HG02840 (cell line): ENCODE measurements at regions not wholly inside any gene's neighbourhood (a gene's known extent, or its start where the extent isn't known, plus 50 kb on each side); places are given as distances from the start of the nearest gene placed in this dataset.
"Not testable (repeated sequence)": the region's sequence is repeated elsewhere in the genome, so short reads cannot be mapped to it uniquely, and the experiment has no call there.

Experiments
- ATAC-seq: cut with Tn5 transposase; IDR thresholded peaks from one replicate; pipeline ENCODE4 v1.9.1; 2021; ENCODE audit warnings: mild to moderate bottlenecking, moderate library complexity, moderate number of reproducible peaks; ENCODE audit not compliant: unreplicated experiment, low FRiP score

DNA sequence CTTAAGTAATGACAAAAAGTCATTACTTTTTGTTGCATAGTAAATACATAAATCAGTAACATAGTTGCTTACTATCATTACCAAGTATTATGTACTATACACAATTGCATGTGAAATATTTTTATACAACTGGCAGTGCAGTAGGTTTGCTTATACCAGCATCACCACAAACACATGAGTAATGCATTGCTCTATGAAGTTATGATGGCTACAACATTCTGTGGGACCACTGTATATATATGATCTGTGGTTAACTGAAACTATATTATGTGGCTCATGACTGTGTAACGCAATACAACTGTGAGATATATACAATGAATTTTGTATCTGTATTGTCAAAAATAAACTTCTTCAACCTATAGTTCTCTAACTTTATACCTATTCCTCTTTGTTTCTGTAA lies 113.7 kb upstream of the RBMS3 start:
- no peak for ATAC-seq

DNA sequence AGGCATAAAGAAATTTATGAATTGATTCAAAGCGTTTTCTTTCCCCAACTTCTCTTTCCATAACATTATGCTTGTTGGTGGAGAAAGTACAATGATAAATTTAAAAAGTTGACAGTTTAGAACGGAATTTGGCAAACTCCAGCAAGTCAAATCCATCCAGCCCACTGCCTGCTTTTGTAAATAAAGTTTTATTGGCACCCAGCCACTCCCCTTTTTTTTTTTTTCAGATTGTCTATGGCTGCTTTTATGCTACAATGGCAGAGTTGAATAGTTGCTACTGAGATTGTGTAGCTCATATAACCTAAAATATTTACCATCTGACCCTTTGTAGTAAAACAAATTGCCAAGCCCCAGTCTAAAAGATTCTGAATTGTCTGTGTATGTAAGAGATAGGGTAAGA lies 112.8 kb upstream of the RBMS3 start:
- no peak for ATAC-seq

DNA sequence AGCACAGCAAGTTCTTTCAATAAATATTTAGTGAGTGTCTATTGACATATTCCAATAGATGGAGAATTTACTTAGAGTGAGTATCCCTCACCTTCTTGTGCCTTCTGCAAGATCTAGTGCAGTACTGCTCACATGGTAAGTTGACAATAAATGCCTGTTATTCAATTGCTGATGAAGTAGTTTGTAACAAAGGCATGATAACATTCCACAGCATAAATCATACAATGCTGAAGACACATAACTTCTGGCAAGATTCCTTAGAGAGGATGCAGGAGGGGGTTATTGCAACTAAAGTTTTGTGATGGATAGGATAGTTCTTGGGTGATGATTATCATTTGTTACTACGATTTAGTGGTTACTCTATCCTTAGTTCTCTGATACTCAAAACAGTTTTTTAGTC lies 112.2 kb upstream of the RBMS3 start:
- no peak for ATAC-seq

DNA sequence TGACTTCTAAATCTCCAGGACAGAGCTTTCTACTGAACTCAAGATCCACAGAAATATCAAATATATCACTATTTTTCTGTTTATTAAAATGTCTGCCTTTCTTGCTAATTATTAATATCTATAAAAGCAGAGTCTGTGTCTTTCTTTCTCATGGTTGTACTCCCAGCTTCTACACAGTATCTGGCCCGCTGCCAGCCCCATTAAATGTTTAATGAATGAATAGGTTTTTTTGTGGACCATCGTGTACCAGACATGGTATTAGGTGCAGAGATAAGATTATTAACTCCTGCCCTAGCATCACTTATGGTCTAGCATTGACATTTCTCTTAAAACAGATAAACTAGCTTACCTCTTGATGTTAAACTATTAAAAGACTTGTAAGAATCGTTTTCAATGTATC lies 111.4 kb upstream of the RBMS3 start:
- ATAC-seq = no peak

DNA sequence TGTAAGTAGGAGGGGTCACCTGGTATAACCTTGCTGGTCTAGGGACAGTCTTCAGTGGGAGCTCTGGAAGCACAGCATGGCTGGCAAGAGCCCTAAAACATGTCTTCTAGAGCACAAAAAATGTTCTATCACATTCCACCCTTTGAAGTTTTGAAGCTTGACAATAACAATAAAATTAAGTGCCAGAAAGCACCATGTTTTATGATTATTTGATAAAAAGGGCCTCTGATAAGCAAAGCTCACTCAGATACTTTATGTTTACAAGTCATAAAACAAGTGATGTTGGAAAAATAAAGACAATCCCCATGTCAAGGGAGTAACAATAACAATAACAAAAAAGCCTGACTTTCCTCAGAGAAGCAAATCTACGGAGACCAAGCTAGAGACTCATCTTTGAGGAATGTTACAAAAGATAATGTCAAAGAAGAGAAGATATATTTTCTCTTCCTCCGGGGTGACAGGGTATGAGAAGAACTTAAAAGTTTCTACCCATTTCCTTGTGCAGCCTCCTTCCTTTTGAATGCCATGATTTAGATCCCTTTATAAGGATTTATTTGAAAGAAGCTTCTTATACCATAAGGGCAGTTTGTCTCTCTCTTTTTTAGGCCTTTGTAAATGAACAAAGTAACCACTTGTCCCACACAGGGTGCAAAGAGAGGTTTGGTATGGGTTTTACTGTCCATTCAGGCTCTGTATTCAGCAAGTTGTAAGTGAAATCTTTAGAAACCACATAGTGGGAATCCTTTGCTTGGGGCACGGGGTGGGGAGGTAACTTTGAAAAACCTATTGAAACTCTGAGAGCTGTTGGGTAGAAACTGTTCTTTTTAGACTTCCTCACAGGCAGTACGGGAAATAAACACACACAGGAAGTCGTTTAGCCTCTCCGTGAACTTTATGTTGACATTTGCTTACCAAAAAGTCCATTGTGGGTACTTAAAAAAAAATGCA lies 109.6 kb upstream of the RBMS3 start:
- ATAC-seq = no peak

DNA sequence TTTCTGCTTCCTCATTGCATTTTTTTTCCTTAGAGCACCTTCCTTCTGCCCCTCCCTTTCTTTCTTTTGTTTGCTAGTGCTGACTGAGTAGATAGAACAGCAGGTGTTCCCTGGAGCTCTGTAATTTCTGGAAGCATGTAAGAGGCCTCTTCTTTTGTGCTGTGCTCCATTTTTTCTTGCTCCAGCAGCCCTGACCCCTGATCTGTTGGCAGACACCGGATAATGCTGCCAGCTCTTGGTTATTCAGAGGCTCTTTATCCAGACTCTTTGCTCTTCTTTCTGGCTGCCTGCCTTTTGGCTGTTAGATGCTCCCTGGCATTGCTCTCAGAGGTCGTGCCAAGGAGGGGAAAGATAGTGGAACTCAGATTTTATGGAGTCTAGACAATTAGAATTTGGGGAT lies 104.4 kb upstream of the RBMS3 start:
- ATAC-seq = no peak

DNA sequence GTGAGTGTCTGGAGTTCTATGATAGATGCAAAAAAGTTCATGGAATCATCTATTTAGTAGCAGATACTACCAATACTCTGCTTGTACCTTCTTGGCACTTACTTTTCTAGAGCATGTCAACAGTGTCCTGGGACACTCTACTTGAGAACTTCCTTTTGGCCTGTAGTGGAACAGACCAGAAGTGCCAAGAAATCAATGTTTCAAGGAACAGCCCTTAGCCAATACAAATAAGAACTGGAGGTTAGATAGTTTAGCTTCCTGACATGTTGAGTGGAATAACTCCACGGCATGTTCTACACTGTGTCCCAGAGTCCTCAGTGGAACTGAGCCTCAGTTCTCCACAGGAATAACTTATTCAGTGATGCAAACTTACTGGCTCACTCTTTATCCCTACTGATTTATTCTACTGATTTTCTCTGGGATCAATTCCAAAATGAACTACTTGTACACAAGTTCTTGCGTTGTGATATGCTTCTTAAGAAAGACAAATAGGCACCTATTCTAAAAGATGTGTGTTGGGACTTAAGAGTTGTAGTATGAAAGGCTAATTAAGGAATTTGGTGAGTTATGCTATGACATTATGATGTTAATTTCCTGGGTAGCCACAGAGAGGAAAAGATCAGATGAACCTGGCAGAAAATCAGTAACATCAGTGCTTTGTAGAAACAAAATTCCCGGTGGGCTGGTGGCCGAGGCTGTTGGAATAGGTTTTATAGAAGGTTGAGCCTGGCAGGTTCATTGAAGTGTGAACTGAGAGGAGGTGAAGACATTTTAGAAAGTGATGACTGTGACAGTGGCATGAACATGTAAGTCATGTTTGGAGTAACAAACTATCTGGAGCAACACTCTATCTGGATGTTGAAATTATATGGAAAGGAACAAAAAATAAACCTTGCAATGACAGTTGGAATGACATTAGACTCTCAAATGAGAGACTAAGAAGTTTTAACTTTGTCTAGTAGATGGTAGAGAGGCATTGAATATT lies 101.8 kb upstream of the RBMS3 start:
- ATAC-seq = no peak

DNA sequence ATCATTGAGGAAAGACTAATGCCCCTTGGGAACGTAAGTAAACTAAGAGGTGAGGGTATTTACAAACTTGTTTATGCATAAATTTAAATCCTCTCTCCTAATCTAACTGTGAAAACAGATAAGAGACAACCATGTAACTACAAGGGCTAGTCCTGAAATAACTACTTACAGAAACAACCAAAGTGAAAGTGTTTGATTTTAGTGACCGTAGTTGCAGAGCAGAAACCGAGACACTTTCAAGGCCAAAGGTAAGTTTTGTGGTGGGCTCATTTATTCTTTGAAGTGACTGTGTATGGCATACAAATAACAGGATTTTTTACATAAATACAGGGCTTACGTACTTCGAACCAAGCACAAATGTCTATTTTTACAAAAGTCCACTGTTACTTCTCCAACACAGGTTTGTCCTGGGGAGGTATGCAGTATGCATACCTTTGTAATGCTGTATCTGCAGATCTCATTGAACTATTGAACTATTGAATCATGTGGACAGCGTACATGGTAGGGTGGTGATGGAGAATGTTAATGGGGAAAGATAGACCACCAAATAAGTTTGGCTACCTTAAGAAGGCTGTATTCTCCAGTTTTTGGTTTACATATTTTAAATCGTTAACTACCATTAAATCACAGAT lies 99.6 kb upstream of the RBMS3 start:
- ATAC-seq = no peak

DNA sequence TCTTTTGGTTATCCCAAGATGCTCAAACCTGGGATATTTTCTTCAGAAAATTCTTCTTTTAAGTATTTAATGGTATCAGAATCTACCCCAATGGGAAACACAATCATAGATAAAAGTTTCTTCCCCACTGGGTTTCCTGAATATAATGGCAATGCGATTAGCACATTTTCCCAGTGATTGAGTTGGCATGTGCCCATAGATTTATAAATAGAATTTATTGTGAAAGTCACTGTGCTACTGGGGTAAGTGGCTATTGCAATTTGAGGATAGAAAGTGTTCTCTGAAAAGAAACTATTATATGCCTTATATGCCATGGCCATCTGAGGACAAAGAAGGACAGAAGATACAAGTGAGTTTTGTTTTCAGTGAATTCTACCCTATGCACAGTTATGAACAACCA lies 99.0 kb upstream of the RBMS3 start:
- ATAC-seq = no peak

DNA sequence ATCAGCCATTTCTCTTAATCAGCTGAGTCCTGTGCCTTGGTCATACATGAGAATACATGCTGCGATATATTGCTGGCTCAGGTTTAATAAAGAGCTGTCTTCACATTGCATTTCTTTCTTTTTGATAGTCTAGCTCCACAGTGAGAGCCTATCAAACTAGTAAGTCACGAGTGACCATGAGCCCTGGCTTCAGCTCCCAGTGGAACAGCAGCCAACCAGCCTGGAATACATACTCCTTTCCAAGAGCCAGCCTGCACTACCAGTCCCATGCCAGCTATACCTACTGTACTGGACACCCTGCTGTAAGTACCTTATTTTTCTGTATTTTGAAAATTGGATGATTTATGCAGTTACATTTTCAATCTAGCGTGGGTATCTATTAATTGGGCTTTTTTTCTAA lies 98.0 kb upstream of the RBMS3 start:
- ATAC-seq = not testable (repeated sequence)

DNA sequence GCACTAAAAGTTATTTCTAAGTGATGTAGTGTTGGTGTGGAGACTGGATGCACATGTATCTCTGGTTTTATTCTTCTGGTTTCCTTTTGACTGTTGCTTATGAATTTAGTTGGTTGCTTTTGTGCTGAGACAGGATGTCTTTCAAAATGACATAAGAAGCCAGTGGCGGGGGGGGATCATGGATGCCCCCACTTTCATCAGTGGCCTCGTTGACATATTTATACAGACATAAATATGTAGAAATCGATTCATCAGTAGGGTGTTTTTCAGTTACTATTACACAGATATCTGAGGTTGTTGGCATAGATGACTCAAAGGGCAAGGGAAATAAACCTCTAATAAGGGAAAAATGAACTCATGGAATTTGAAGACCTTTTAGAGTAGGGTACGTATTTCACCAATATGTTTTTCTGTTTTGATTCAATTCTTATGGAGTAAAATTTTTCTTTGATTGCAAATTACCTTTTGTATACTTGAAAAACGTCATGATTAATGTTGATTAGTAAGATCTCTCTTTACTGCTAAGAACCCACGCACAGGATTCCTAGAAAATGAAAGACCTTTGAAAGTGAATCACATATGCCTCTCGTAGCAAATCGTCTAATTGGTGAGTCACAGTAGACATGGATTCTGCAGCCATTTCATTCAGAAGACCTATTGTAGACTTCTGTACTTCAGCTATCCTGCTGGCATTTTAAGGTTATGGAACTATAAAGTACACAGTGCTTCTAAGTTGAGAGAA lies 97.4 kb upstream of the RBMS3 start:
- no peak for ATAC-seq

DNA sequence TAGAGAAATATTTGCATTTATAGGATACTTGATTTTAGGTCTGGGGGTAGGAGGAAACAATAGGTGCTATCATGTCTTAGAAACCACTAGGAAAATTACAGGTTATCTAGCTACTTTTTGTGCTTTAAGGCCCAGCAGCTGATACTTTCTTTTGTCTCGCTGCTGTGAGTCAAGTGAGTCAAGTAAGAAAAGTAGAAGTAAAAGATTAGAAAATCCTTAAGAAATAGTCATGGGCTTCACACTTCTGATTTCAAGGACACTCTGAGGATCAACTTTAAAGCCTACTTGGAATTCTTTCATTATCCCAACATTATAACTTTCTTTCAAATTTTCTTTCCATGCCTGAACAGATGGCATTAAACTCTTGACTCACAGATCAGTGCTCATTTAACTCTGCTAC lies 95.2 kb upstream of the RBMS3 start:
- ATAC-seq = no peak

DNA sequence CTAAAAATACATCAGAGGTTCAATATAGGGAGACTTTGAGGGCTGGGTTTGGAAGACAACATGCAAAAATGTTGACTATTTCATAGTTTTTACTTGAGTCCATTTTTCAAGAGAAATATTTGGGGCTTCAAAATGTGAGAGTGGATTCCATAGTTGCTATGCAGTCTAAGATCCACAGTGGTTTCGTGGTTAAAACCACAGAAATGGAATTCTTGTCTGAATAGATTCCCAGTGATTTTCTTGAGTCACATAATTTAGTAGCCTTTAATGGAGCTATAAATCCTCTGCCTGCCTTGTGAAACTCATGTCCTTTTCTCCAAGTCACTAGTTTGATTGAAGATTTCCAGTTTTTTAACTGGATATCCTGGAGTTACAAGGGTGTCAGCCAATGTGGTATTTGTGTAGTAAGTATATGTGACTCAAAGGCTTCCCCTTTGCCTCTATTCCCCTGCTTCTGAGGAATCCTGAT lies 94.7 kb upstream of the RBMS3 start:
- ATAC-seq = no peak

DNA sequence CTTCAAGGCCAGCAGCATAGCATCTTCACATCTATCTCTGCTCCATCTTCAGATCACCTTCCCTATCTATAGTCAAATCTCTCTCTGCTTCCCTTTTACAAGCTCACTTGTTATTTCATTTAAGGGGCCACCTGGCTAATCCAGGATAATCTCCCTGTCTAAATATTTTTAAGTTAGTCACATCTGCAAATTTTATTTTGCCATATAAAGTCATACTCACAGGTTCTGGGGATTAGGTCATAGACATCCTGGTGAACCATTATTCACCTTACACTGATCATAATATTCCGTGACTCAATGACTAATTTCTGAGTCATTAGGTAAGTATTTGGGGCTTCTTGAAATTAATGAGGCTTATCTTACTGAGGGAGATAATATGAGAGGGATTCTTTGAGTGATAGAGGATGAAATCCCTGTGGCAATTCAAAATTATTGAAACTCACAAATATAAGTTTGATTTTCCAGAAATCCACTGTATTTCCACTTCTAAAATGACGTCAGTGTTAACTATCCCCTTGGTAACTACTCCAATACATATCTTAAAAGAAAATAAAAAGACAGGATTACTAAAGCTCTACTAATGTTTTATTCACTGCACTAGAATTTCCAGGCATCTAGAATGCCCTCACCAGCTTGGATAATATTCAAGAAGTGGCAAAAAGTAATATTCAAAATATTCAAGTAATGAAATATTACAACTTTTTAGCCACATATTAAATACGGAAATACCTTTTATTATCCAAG lies 93.7 kb upstream of the RBMS3 start:
- ATAC-seq = no peak

DNA sequence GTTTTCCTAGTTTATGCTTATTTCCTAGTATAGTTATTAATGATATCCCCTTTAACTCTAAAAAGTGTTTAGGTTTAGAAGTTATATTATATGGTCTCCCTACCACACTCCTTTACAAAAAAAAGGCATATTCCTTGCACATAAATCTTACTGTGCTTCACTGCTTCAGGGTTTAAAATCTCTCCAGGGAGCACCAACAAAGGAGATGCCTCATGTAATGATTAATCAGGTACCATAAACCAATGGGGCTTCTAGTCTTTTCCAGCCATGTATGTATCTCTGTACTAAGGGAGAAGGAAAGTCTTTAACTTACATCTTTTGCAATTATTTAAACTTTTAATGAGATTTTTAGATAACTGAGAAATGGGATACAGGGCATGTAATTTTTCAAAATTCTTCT lies 91.5 kb upstream of the RBMS3 start:
- ATAC-seq = no peak

DNA sequence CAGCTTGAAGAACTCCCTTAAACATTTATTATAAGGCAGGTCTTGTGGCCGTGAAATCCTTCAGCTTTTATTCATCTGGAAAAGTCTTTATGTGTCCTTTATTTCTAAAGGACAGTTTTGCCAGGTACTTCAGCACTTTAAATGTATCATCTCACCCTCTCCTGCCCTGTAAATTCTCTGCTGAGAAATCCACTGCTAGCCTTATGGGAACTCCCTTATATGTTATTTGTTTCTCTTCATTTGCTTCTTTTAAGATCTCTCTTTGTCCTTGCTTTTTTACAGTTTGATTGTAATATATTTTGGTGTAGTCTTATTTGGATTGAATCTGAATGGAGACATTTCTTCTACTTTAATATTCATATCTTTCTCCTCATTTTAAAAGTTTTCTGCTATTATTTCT lies 86.7 kb upstream of the RBMS3 start:
- no peak for ATAC-seq

DNA sequence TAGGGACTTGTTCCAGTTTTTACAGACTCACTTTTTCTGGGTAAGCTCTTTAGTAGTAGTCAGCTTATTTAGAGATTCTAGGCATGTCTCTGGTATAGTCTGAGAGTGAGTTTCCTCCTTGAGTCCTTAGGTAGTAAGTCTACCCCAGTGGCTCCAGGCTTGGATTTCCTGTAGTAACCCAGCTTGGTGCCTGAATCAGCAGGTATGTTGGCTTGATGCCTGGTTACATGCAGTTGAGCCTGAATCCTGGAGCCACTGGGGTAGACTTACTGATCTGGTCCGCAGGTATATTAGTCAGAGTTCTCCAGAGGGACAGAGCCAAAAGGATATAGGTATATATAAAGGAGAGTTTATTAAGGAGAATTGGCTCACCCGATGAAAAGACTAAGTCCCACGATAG lies 85.8 kb upstream of the RBMS3 start:
- no peak for ATAC-seq

DNA sequence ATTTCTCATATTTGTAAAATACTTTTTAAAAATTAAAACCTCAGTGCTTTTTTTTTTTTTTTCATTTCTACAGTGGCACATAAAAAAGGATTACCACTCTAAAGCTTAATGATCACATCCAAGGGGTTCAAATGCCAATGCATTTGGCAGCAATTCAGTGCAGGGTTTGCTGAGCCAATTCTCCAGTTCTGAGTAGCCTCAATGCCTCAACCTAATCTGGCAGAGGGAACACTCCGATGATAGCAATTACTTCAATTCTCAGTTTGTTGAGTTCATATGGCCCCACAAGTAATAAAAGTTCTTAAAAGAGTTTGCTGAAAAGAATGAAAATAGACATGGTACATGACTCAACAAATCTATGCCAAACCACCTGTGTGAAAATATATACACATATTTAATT lies 79.3 kb upstream of the RBMS3 start:
- no peak for ATAC-seq

DNA sequence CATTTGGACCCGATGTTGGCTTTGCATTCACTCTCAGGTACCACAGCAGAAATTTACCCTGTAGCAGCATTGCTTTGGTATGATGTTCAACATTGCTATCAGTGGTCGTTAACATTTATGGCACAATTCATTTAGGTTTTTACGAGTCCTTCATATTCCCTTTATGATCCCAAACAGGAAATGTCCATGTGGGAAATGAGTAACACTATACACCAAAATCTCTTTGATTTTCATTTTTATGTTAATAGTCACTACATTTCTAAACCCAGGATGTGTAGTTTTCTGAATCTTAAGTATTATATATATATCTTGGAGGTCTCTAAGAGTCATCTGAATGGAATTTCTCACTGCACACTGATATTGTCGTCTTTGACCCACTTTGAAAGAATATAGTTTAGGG lies 78.5 kb upstream of the RBMS3 start:
- no peak for ATAC-seq
